HEK293T (cell line): ENCODE measurements at regions not wholly inside any gene's neighbourhood (a gene's known extent, or its start where the extent isn't known, plus 50 kb on each side); places are given as distances from the start of the nearest gene placed in this dataset.

Experiments used
- BHLHE40 ChIP-seq: fragments of 450-650 bp; IDR thresholded peaks from 2 replicates; pipeline ENCODE4 v1.6.1; 2016; ENCODE audit warnings: mild to moderate bottlenecking, moderate library complexity, borderline replicate concordance
- ELF4 ChIP-seq: fragments of 450-650 bp; IDR thresholded peaks from 2 replicates; pipeline ENCODE4 v1.6.1; 2017; ENCODE audit warnings: antibody characterized with exemption
- FOXM1 ChIP-seq: fragments of 450-650 bp; IDR thresholded peaks from 2 replicates; pipeline ENCODE4 v1.6.1; 2017; ENCODE audit warnings: mild to moderate bottlenecking, borderline replicate concordance
- HDGF ChIP-seq: fragments of 450-650 bp; IDR thresholded peaks from 2 replicates; pipeline ENCODE4 v1.6.1; 2017; ENCODE audit warnings: antibody characterized with exemption, borderline replicate concordance
- NFRKB ChIP-seq: fragments of 450-650 bp; IDR thresholded peaks from 2 replicates; pipeline ENCODE4 v1.6.1; 2016; ENCODE audit warnings: mild to moderate bottlenecking, moderate library complexity
- SP1 ChIP-seq: fragments of 450-650 bp; IDR thresholded peaks from 2 replicates; pipeline ENCODE4 v1.6.1; 2017

GRCh38 chr4:120517966-120518365 lies 404.6 kb downstream of the PRDM5 start:
- TF ChIP-seq FOXM1 (no peak), SP1 (no peak), NFRKB (no peak), ELF4 (no peak), HDGF (no peak), BHLHE40 (no peak)
